ENCODE measurements at regions not wholly inside any gene's neighbourhood (a gene's known extent, or its start where the extent isn't known, plus 50 kb on each side); places are given as distances from the start of the nearest gene placed in this dataset.

GRCh38 chr10:78358982-78359381 lies 325.3 kb downstream of the RPS24 start:
- peaks cover 24% of the 10 kb centered on the region for H3K4me1 ChIP-seq (ENCODE audit: insufficient read depth, insufficient read length)
- H3K9ac ChIP-seq (ENCODE audit: insufficient read length, low read depth): no peak overlapping the region
- no peak overlapping the region for H3K4me3 ChIP-seq (ENCODE audit: insufficient read length, low read depth)
- no peaks in the 10 kb centered on the region for H3K36me3 ChIP-seq (ENCODE audit: insufficient read depth, insufficient read length, low read length)
- no peaks in the 10 kb centered on the region for H3K27me3 ChIP-seq (ENCODE audit: insufficient read depth, insufficient read length)
- no peak for DNase-seq (ENCODE audit: low read depth, low spot score)
- H3K9me3 ChIP-seq (ENCODE audit: insufficient read depth, low read length): no peaks in the 10 kb centered on the region
- no peak for TF ChIP-seq ZNF274 (IDR thresholded peaks at IDR 0.05; ENCODE audit: low read depth, low read length)
- TF ChIP-seq YY1 (IDR thresholded peaks at IDR 0.05; ENCODE audit: insufficient read depth, insufficient read length): no peak
- TF ChIP-seq SUZ12 (IDR thresholded peaks at IDR 0.05; ENCODE audit: extremely low read depth, insufficient read depth, insufficient read length): no peak

- peaks cover 24% of the 10 kb centered on the region for H3K4me1 ChIP-seq (ENCODE audit: insufficient read depth, insufficient read length)
- H3K9me3 ChIP-seq (ENCODE audit: insufficient read depth, low read length): no peaks in the 10 kb centered on the region
- H3K9ac ChIP-seq (ENCODE audit: insufficient read length, low read depth): no peak overlapping the region
- no peak for DNase-seq (ENCODE audit: low read depth, low spot score)
- peaks cover under 1% of the 10 kb centered on the region for H3K27me3 ChIP-seq (ENCODE audit: insufficient read depth, insufficient read length)
- no peaks in the 10 kb centered on the region for H3K36me3 ChIP-seq (ENCODE audit: insufficient read depth, insufficient read length, low read length)
- H3K4me3 ChIP-seq (ENCODE audit: insufficient read length, low read depth): no peak overlapping the region
- TF ChIP-seq ZNF274 (IDR thresholded peaks at IDR 0.05; ENCODE audit: low read depth, low read length) (no peak), SUZ12 (IDR thresholded peaks at IDR 0.05; ENCODE audit: extremely low read depth, insufficient read depth, insufficient read length) (no peak), YY1 (IDR thresholded peaks at IDR 0.05; ENCODE audit: insufficient read depth, insufficient read length) (no peak)
These were observed 326.0 kb downstream of the RPS24 start for GRCh38 chr10:78359640-78360091.

- peaks cover 24% of the 10 kb centered on the region for H3K4me1 ChIP-seq (ENCODE audit: insufficient read depth, insufficient read length)
- no peaks in the 10 kb centered on the region for H3K9me3 ChIP-seq (ENCODE audit: insufficient read depth, low read length)
- H3K4me3 ChIP-seq (ENCODE audit: insufficient read length, low read depth): no peak overlapping the region
- H3K9ac ChIP-seq (ENCODE audit: insufficient read length, low read depth): no peak overlapping the region
- TF ChIP-seq ZNF274 (IDR thresholded peaks at IDR 0.05; ENCODE audit: low read depth, low read length) (no peak), SUZ12 (IDR thresholded peaks at IDR 0.05; ENCODE audit: extremely low read depth, insufficient read depth, insufficient read length) (no peak), YY1 (IDR thresholded peaks at IDR 0.05; ENCODE audit: insufficient read depth, insufficient read length) (no peak)
- H3K27me3 ChIP-seq (ENCODE audit: insufficient read depth, insufficient read length): peaks cover 7% of the 10 kb centered on the region
- DNase-seq (ENCODE audit: low read depth, low spot score): no peak
- H3K36me3 ChIP-seq (ENCODE audit: insufficient read depth, insufficient read length, low read length): no peaks in the 10 kb centered on the region
These were observed 326.6 kb downstream of the RPS24 start for GRCh38 chr10:78360284-78360683.

- DNase-seq (ENCODE audit: low read depth, low spot score): no peak
- H3K27me3 ChIP-seq (ENCODE audit: insufficient read depth, insufficient read length): peaks cover 8% of the 10 kb centered on the region
- H3K4me3 ChIP-seq (ENCODE audit: insufficient read length, low read depth): no peak overlapping the region
- no peaks in the 10 kb centered on the region for H3K9me3 ChIP-seq (ENCODE audit: insufficient read depth, low read length)
- H3K4me1 ChIP-seq (ENCODE audit: insufficient read depth, insufficient read length): peaks cover 24% of the 10 kb centered on the region
- no peaks in the 10 kb centered on the region for H3K36me3 ChIP-seq (ENCODE audit: insufficient read depth, insufficient read length, low read length)
- no peak overlapping the region for H3K9ac ChIP-seq (ENCODE audit: insufficient read length, low read depth)
- TF ChIP-seq YY1 (IDR thresholded peaks at IDR 0.05; ENCODE audit: insufficient read depth, insufficient read length) (no peak), SUZ12 (IDR thresholded peaks at IDR 0.05; ENCODE audit: extremely low read depth, insufficient read depth, insufficient read length) (no peak), ZNF274 (IDR thresholded peaks at IDR 0.05; ENCODE audit: low read depth, low read length) (no peak)
These were observed 327.4 kb downstream of the RPS24 start for GRCh38 chr10:78361031-78361430.

- no peak overlapping the region for H3K4me3 ChIP-seq (ENCODE audit: insufficient read length, low read depth)
- no peaks in the 10 kb centered on the region for H3K9me3 ChIP-seq (ENCODE audit: insufficient read depth, low read length)
- no peak overlapping the region for H3K9ac ChIP-seq (ENCODE audit: insufficient read length, low read depth)
- peaks cover 22% of the 10 kb centered on the region for H3K4me1 ChIP-seq (ENCODE audit: insufficient read depth, insufficient read length)
- no peak for DNase-seq (ENCODE audit: low read depth, low spot score)
- H3K27me3 ChIP-seq (ENCODE audit: insufficient read depth, insufficient read length): peaks cover 8% of the 10 kb centered on the region
- no peaks in the 10 kb centered on the region for H3K36me3 ChIP-seq (ENCODE audit: insufficient read depth, insufficient read length, low read length)
- no peak for TF ChIP-seq YY1 (IDR thresholded peaks at IDR 0.05; ENCODE audit: insufficient read depth, insufficient read length)
- no peak for TF ChIP-seq ZNF274 (IDR thresholded peaks at IDR 0.05; ENCODE audit: low read depth, low read length)
- TF ChIP-seq SUZ12 (IDR thresholded peaks at IDR 0.05; ENCODE audit: extremely low read depth, insufficient read depth, insufficient read length): no peak
These were observed 328.9 kb downstream of the RPS24 start for GRCh38 chr10:78362406-78363022.

GRCh38 chr10:78363190-78363589 lies 329.5 kb downstream of the RPS24 start:
- no peak for TF ChIP-seq YY1 (IDR thresholded peaks at IDR 0.05; ENCODE audit: insufficient read depth, insufficient read length)
- no peak overlapping the region for H3K4me3 ChIP-seq (ENCODE audit: insufficient read length, low read depth)
- peaks cover 19% of the 10 kb centered on the region for H3K4me1 ChIP-seq (ENCODE audit: insufficient read depth, insufficient read length)
- no peaks in the 10 kb centered on the region for H3K9me3 ChIP-seq (ENCODE audit: insufficient read depth, low read length)
- DNase-seq (ENCODE audit: low read depth, low spot score): no peak
- H3K27me3 ChIP-seq (ENCODE audit: insufficient read depth, insufficient read length): peaks cover 8% of the 10 kb centered on the region
- H3K9ac ChIP-seq (ENCODE audit: insufficient read length, low read depth): no peak overlapping the region
- H3K36me3 ChIP-seq (ENCODE audit: insufficient read depth, insufficient read length, low read length): no peaks in the 10 kb centered on the region

- Histone ChIP-seq H3K9me3 (ENCODE audit: insufficient read depth, low read length) (no peaks in the 10 kb centered on the region), H3K9ac (ENCODE audit: insufficient read length, low read depth) (no peak overlapping the region), H3K4me1 (ENCODE audit: insufficient read depth, insufficient read length) (peaks cover 11% of the 10 kb centered on the region), H3K27me3 (ENCODE audit: insufficient read depth, insufficient read length) (peaks cover 21% of the 10 kb centered on the region), H3K36me3 (ENCODE audit: insufficient read depth, insufficient read length, low read length) (no peaks in the 10 kb centered on the region), H3K4me3 (ENCODE audit: insufficient read length, low read depth) (no peak overlapping the region)
- DNase-seq (ENCODE audit: low read depth, low spot score): no peak
- TF ChIP-seq ZNF274 (IDR thresholded peaks at IDR 0.05; ENCODE audit: low read depth, low read length) (no peak), SUZ12 (IDR thresholded peaks at IDR 0.05; ENCODE audit: extremely low read depth, insufficient read depth, insufficient read length) (no peak), YY1 (IDR thresholded peaks at IDR 0.05; ENCODE audit: insufficient read depth, insufficient read length) (no peak)
These were observed 332.0 kb downstream of the RPS24 start for GRCh38 chr10:78365694-78366093.
